GM12878 (cell line): ENCODE measurements at regions not wholly inside any gene's neighbourhood (a gene's known extent, or its start where the extent isn't known, plus 50 kb on each side); places are given as distances from the start of the nearest gene placed in this dataset.
"Not testable (repeated sequence)": the region's sequence is repeated elsewhere in the genome, so short reads cannot be mapped to it uniquely, and the experiment has no call there.

Source experiments
- ATAC-seq: fragments of 200-7000 bp; cut with Tn5 transposase; 3 replicates; pipeline ENCODE4 v1.9.1; 2020; ENCODE audit warnings: mild to moderate bottlenecking, moderate library complexity
- BruUV-seq: library from RNA; stranded (reverse); fragments of 400-500 nt; replicated peaks from 2 replicates; lab custom pipeline; 2021; lab: Mats Ljungman, UMichigan
- CTCF ChIA-PET: fragments of 300-600 bp; sonication (Branson Sonifier 250); formaldehyde crosslinking; extraction: SDS; loops from one replicate; lab custom pipeline; 2021; ENCODE audit warnings: inconsistent platforms; lab: Yijun Ruan, JAX
- POLR2A ChIA-PET: fragments of 350-600 bp; formaldehyde crosslinking; extraction: SDS; loops from one replicate; lab custom pipeline; 2021; ENCODE audit warnings: inconsistent platforms; lab: Charles Lee
- RAD21 ChIA-PET: fragments of 300-600 bp; sonication (Branson Sonifier 250); formaldehyde crosslinking; loops from one replicate; lab custom pipeline; 2023; ENCODE audit warnings: antibody characterized with exemption; ENCODE audit not compliant: unreplicated experiment; lab: Charles Lee
- SMC1A ChIA-PET: fragments of 300-600 bp; sonication (Branson Sonifier 250); formaldehyde crosslinking; loops from one replicate; lab custom pipeline; 2023; ENCODE audit not compliant: unreplicated experiment, uncharacterized antibody; lab: Charles Lee
- DNase-seq: peaks from one replicate; pipeline ENCODE4 v3.0.0-alpha.2; 2011; ENCODE audit warnings: low read depth, low spot score
- FAIRE-seq: peaks from 3 replicates; lab custom pipeline; 2011; peaks lifted over from hg19 to GRCh38; lab: Jason Lieb, UNC
- H2AFZ ChIP-seq: 2 replicates; pipeline ENCODE4 v1.6.0; 2011; ENCODE audit warnings: low read depth, low read length, control low read depth; ENCODE audit not compliant: control insufficient read depth
- H3K27ac ChIP-seq: 2 replicates; pipeline ENCODE4 v1.5.1; 2011; ENCODE audit warnings: control low read depth; ENCODE audit not compliant: control insufficient read depth, insufficient read depth
- H3K27me3 ChIP-seq, 2 experiments: replicated peaks in 1 of 2; 2 replicates each; pipeline versions ENCODE4 v1.6.0 to v1.6.1; 2011; ENCODE audit warnings: low read length in 1 of 2; ENCODE audit not compliant: control insufficient read depth in 2 of 2, insufficient read depth in 2 of 2
- H3K36me3 ChIP-seq, 2 experiments: 2 replicates each; pipeline ENCODE4 v1.5.1; 2011; ENCODE audit warnings: low read length in 1 of 2; ENCODE audit not compliant: control insufficient read depth in 2 of 2, insufficient read depth in 2 of 2
- H3K4me1 ChIP-seq: 2 replicates; pipeline ENCODE4 v1.6.1; 2011; ENCODE audit warnings: mild to moderate bottlenecking, low read length, moderate library complexity, mixed read lengths; ENCODE audit not compliant: control insufficient read depth, insufficient read depth
- H3K4me2 ChIP-seq: 2 replicates; pipeline ENCODE4 v1.6.0; 2011; ENCODE audit warnings: control low read depth; ENCODE audit not compliant: control insufficient read depth, insufficient read depth
- H3K4me3 ChIP-seq: fragments of 200-600 bp; sonication (generic); 2 replicates; pipeline ENCODE4 v1.5.1; 2016
- H3K79me2 ChIP-seq: 2 replicates; pipeline ENCODE4 v1.6.0; 2011; ENCODE audit warnings: low read length; ENCODE audit not compliant: control insufficient read depth, insufficient read depth
- H3K9ac ChIP-seq: 2 replicates; pipeline ENCODE4 v1.8.0; 2011; ENCODE audit warnings: low read length, control low read depth, mixed read lengths; ENCODE audit not compliant: control insufficient read depth, insufficient read depth
- H3K9me3 ChIP-seq: replicated peaks from 3 replicates; pipeline ENCODE4 v1.5.1; 2011; ENCODE audit warnings: mild to moderate bottlenecking, low read length; ENCODE audit not compliant: control insufficient read depth, insufficient read depth
- H4K20me1 ChIP-seq: 2 replicates; pipeline ENCODE4 v1.6.0; 2011; ENCODE audit not compliant: control insufficient read depth, insufficient read depth
- CTCF ChIP-seq, 3 experiments: IDR thresholded peaks in 2 of 3; conservative IDR thresholded peaks in 1 of 3; 2 replicates each; pipeline ENCODE4 v1.5.1; 2011; ENCODE audit warnings: low read depth in 3 of 3, low read length in 3 of 3, mild to moderate bottlenecking in 3 of 3, control low read depth in 2 of 3, moderate library complexity in 2 of 3, inconsistent platforms in 1 of 3, mixed read lengths in 1 of 3; ENCODE audit not compliant: control insufficient read depth in 2 of 3, insufficient read depth in 1 of 3; ENCODE audit errors: extremely low read depth in 1 of 3
- EP300 ChIP-seq, 2 experiments: fragments of 150-350 bp in 1 of 2; IDR thresholded peaks; 2 replicates each; pipeline ENCODE4 v1.6.1; 2011 to 2012; ENCODE audit warnings: low read depth in 2 of 2, low read length in 2 of 2, borderline replicate concordance in 1 of 2, improper control_type of control experiment in 1 of 2, inconsistent platforms in 1 of 2; ENCODE audit not compliant: control insufficient read depth in 1 of 2
- NKRF ChIP-seq: fragments of 450-650 bp; conservative IDR thresholded peaks from 2 replicates; pipeline ENCODE4 v1.6.1; 2017; ENCODE audit warnings: mild to moderate bottlenecking, moderate library complexity
- PAX8 ChIP-seq: fragments of 450-650 bp; IDR thresholded peaks from 2 replicates; pipeline ENCODE4 v1.6.1; 2017; ENCODE audit warnings: mild to moderate bottlenecking, moderate library complexity
- PML ChIP-seq: IDR thresholded peaks from 2 replicates; pipeline ENCODE4 v1.6.1; 2012; ENCODE audit warnings: low read length, inconsistent platforms
- RAD21 ChIP-seq: IDR thresholded peaks from 2 replicates; pipeline ENCODE4 v1.6.1; 2011; ENCODE audit warnings: mild to moderate bottlenecking, low read depth, low read length, moderate library complexity; ENCODE audit not compliant: insufficient read depth
- SMAD5 ChIP-seq: IDR thresholded peaks from 2 replicates; pipeline ENCODE4 v1.6.1; 2016; ENCODE audit warnings: antibody characterized with exemption, low read depth
- WGBS: methylation state at CpG from one replicate; pipeline ENCODE4 v1.1.6; 2016; ENCODE audit warnings: low lambda C conversion rate; ENCODE audit not compliant: insufficient replicate concordance, insufficient coverage; ENCODE audit errors: missing lambda C conversion rate; 5-methylcytosine and 5-hydroxymethylcytosine counted together
- in situ Hi-C: fragments of 300-500 bp; cut with MboI; formaldehyde crosslinking; loops from 9 replicates; pipeline ENCODE4 v1.14.3; 2018; ENCODE audit warnings: mixed read lengths
- intact Hi-C: fragments of 100-400 bp; cut with micrococcal nuclease; formaldehyde crosslinking; loops from one replicate; pipeline ENCODE4 v1.14.2; 2022; ENCODE audit not compliant: unreplicated experiment

- ChIA-PET CTCF (interaction anchor here (1.0 kb wide), 1 partner anchor 319 kb away, joined by 3 read pairs; no protein-coding TSS in a partner anchor), SMC1A (interaction anchor here (1.0 to 1.6 kb wide), 2 partner anchors 42 to 317 kb away, joined by 3 read pairs; no protein-coding TSS in a partner anchor), POLR2A (no interaction called here), RAD21 (no interaction called here)
- Histone ChIP-seq H3K9me3 (no peaks in the 10 kb centered on the region), H3K4me3 (no peak overlapping the region), H3K4me2 (no peak overlapping the region), H3K9ac (no peak overlapping the region), H3K27me3 (no peaks in the 10 kb centered on the region), H3K79me2 (no peaks in the 10 kb centered on the region), H3K4me1 (no peaks in the 10 kb centered on the region), H3K36me3 (no peaks in the 10 kb centered on the region), H2AFZ (no peak overlapping the region), H3K27ac (no peak overlapping the region), H4K20me1 (no peaks in the 10 kb centered on the region)
- DNase-seq: no peak
- no peak for ATAC-seq
- no peak for FAIRE-seq
- TF ChIP-seq RAD21 (0 out of 2 replicates have a peak, but pooled peaks have one; percentile 12), EP300 (IDR thresholded peaks at IDR 0.05; ENCODE audit: borderline replicate concordance in 1 of 2, control insufficient read depth in 1 of 2, low read depth in 2 of 2, low read length in 2 of 2) (no peak), PAX8 (no peak), PML (no peak), NKRF (no peak), SMAD5 (no peak), CTCF (IDR thresholded peaks at IDR 0.05 in 2 of 3, conservative IDR thresholded peaks at IDR 0.05 in 1 of 3; ENCODE audit: control insufficient read depth in 2 of 3, extremely low read depth in 1 of 3, insufficient read depth in 1 of 3, low read depth in 3 of 3, low read length in 3 of 3) (0 out of 6 replicates have a peak, but pooled peaks of 1 of the 3 experiments have one; percentile 9)
- in situ Hi-C loops (no loop called here), intact Hi-C loops (loop anchor here (5.0 kb wide), 1 partner anchor 316 kb away; no protein-coding TSS in a partner anchor)
- BruUV-seq: no TSS peak
Observed at GRCh38 chr2:208783184-208783583, 376.6 kb downstream of the PTH2R start.

- FAIRE-seq: not testable (repeated sequence)
Observed at GRCh38 chr2:208784774-208785173, 378.2 kb downstream of the PTH2R start.

More at GRCh38 chr2:208784774-208785173, 378.2 kb downstream of the PTH2R start:
- H3K4me2 ChIP-seq, H3K9ac ChIP-seq, H3K4me1 ChIP-seq, CTCF ChIA-PET, H3K27me3 ChIP-seq, SMC1A ChIA-PET, POLR2A ChIA-PET, H2AFZ ChIP-seq, RAD21 ChIA-PET, DNase-seq, H3K4me3 ChIP-seq, BruUV-seq, H3K36me3 ChIP-seq, H3K27ac ChIP-seq, H3K9me3 ChIP-seq, H4K20me1 ChIP-seq, in situ Hi-C loops, ATAC-seq, H3K79me2 ChIP-seq: not testable (repeated sequence)
- 21% methylated on average over 9 of the region's 9 CpGs for WGBS
- intact Hi-C loops: loop anchor here (5.0 kb wide), 1 partner anchor 317 kb away; no protein-coding TSS in a partner anchor
